ENCODE measurements at regions not wholly inside any gene's neighbourhood (a gene's known extent, or its start where the extent isn't known, plus 50 kb on each side); places are given as distances from the start of the nearest gene placed in this dataset.

GRCh38 chr12:107501681-107502080 is 183.9 kb upstream of the PWP1 start:
- Histone ChIP-seq H3K36me3 (no peaks in the 10 kb centered on the region), H3K9ac (ENCODE audit: low read depth in 2 of 2, low read length in 2 of 2) (no peak overlapping the region), H3K9me3 (no peaks in the 10 kb centered on the region), H3K27ac (no peak overlapping the region), H3K4me1 (no peaks in the 10 kb centered on the region), H3K4me3 (no peak overlapping the region), H3K27me3 (no peaks in the 10 kb centered on the region)
- no peak for TF ChIP-seq CTCF (IDR thresholded peaks at IDR 0.05)
- intact Hi-C loops (cut with DNase I), result no loop called here
- DNase-seq, result no peak

- intact Hi-C loops (cut with DNase I), result no loop called here
- DNase-seq, result no peak
Measured at GRCh38 chr12:107503129-107503855, 182.3 kb upstream of the PWP1 start.

GRCh38 chr12:107503887-107504885 is 181.4 kb upstream of the PWP1 start:
- Histone ChIP-seq H3K9me3 (no peaks in the 10 kb centered on the region), H3K9ac (ENCODE audit: low read depth in 2 of 2, low read length in 2 of 2) (no peak overlapping the region), H3K4me1 (no peaks in the 10 kb centered on the region), H3K36me3 (no peaks in the 10 kb centered on the region), H3K4me3 (no peak overlapping the region), H3K27me3 (no peaks in the 10 kb centered on the region), H3K27ac (no peak overlapping the region)
- intact Hi-C loops (cut with DNase I), result no loop called here
- no peak for DNase-seq
- TF ChIP-seq CTCF (IDR thresholded peaks at IDR 0.05), result no peak

More at GRCh38 chr12:107503129-107503855, 182.3 kb upstream of the PWP1 start:
- no peak for TF ChIP-seq CTCF (IDR thresholded peaks at IDR 0.05)
- Histone ChIP-seq H3K36me3 (no peaks in the 10 kb centered on the region), H3K27ac (no peak overlapping the region), H3K9me3 (no peaks in the 10 kb centered on the region), H3K4me3 (no peak overlapping the region), H3K27me3 (no peaks in the 10 kb centered on the region), H3K4me1 (no peaks in the 10 kb centered on the region), H3K9ac (ENCODE audit: low read depth in 2 of 2, low read length in 2 of 2) (no peak overlapping the region)

GRCh38 chr12:107509421-107509820 is 176.2 kb upstream of the PWP1 start:
- H3K9me3 ChIP-seq, result no peaks in the 10 kb centered on the region
- H3K9ac ChIP-seq (ENCODE audit: low read depth in 2 of 2, low read length in 2 of 2), result no peak overlapping the region
- DNase-seq, result no peak
- intact Hi-C loops (cut with DNase I), result no loop called here
- no peak overlapping the region for H3K27ac ChIP-seq
- no peak overlapping the region for H3K4me3 ChIP-seq
- no peaks in the 10 kb centered on the region for H3K36me3 ChIP-seq
- no peaks in the 10 kb centered on the region for H3K4me1 ChIP-seq
- no peaks in the 10 kb centered on the region for H3K27me3 ChIP-seq
- no peak for TF ChIP-seq CTCF (IDR thresholded peaks at IDR 0.05)

- no peak for DNase-seq
- no peak for TF ChIP-seq CTCF (IDR thresholded peaks at IDR 0.05)
- no peaks in the 10 kb centered on the region for H3K36me3 ChIP-seq
- H3K27ac ChIP-seq, result no peak overlapping the region
- no peak overlapping the region for H3K4me3 ChIP-seq
- no peaks in the 10 kb centered on the region for H3K4me1 ChIP-seq
- intact Hi-C loops (cut with DNase I), result no loop called here
- no peaks in the 10 kb centered on the region for H3K9me3 ChIP-seq
- no peak overlapping the region for H3K9ac ChIP-seq (ENCODE audit: low read depth in 2 of 2, low read length in 2 of 2)
- no peaks in the 10 kb centered on the region for H3K27me3 ChIP-seq
Measured at GRCh38 chr12:107510211-107510610, 175.4 kb upstream of the PWP1 start.
